A549 (cell line): ENCODE measurements at regions not wholly inside any gene's neighbourhood (a gene's known extent, or its start where the extent isn't known, plus 50 kb on each side); places are given as distances from the start of the nearest gene placed in this dataset.

ENCODE experiments used
- CEBPB ChIP-seq, 2 experiments: fragments of >200 bp in 1 of 2; sonication (Bioruptor Twin) in 1 of 2; formaldehyde crosslinking in 1 of 2; IDR thresholded peaks; 2 replicates each; pipeline ENCODE4 v1.6.1; 2012 to 2016
- CTCF ChIP-seq: fragments of >200 bp; sonication (Bioruptor Twin); formaldehyde crosslinking; IDR thresholded peaks from 3 replicates; pipeline ENCODE4 v1.5.1; 2016
- EP300 ChIP-seq, 2 experiments: fragments of >200 bp; sonication (Bioruptor Twin); formaldehyde crosslinking; IDR thresholded peaks; 2 replicates in 1 of 2; 3 replicates in 1 of 2; pipeline ENCODE4 v1.6.1; 2016 to 2017
- HDAC2 ChIP-seq: fragments of 200-600 bp; sonication (generic); IDR thresholded peaks from 2 replicates; pipeline ENCODE4 v1.6.1; 2016
- MAFK ChIP-seq: fragments of 450-650 bp; IDR thresholded peaks from 2 replicates; pipeline ENCODE4 v1.6.1; 2014; ENCODE audit not compliant: partially characterized antibody
- POLR2A ChIP-seq: IDR thresholded peaks from 2 replicates; pipeline ENCODE4 v1.6.1; 2012; ENCODE audit warnings: mild to moderate bottlenecking, low read length
- RARB ChIP-seq: fragments of 250-450 bp; sonication (Bioruptor Pico); IDR thresholded peaks from 2 replicates; pipeline ENCODE4 v1.8.0; 2021; ENCODE audit warnings: mild to moderate bottlenecking, moderate library complexity
- REST ChIP-seq: fragments of 200-600 bp; sonication (generic); IDR thresholded peaks from 2 replicates; pipeline ENCODE4 v1.6.1; 2016; ENCODE audit warnings: antibody characterized with exemption, mild to moderate bottlenecking, moderate library complexity
- RFX5 ChIP-seq: fragments of 450-650 bp; IDR thresholded peaks from 2 replicates; pipeline ENCODE4 v1.7.1; 2014; ENCODE audit warnings: antibody characterized with exemption, mild to moderate bottlenecking, moderate library complexity
- ZFP36 ChIP-seq: fragments of 450-650 bp; IDR thresholded peaks from 2 replicates; pipeline ENCODE4 v1.6.1; 2014; ENCODE audit warnings: borderline replicate concordance; ENCODE audit not compliant: partially characterized antibody

GRCh38 chr5:58261605-58262004 is 198.3 kb downstream of the PLK2 start:
- TF ChIP-seq CTCF (no peak), POLR2A (no peak), RARB (CRISPR knock-in tag) (no peak), REST (no peak), HDAC2 (no peak), MAFK (no peak), EP300 (IDR thresholded peaks at IDR 0.05) (no peak), ZFP36 (no peak), CEBPB (IDR thresholded peaks at IDR 0.05) (no peak), RFX5 (no peak)
